Transverse colon (tissue), 4 donors: ENCODE measurements at regions not wholly inside any gene's neighbourhood (a gene's known extent, or its start where the extent isn't known, plus 50 kb on each side); places are given as distances from the start of the nearest gene placed in this dataset.

Source experiments
- CTCF ChIP-seq, 5 experiments: fragments of 200-600 bp in 3 of 5; fragments of 450-650 bp in 2 of 5; sonication (generic) in 3 of 5; IDR thresholded peaks; 1 replicate in 2 of 5; 2 replicates in 3 of 5; pipeline ENCODE4 v1.5.1; 2016 to 2017; ENCODE audit warnings: antibody characterized with exemption in 5 of 5, inconsistent platforms in 3 of 5, mild to moderate bottlenecking in 2 of 5, moderate library complexity in 1 of 5
- EP300 ChIP-seq: sonication (generic); formaldehyde crosslinking; IDR thresholded peaks from one replicate; pipeline ENCODE4 v1.6.1; 2017; ENCODE audit warnings: antibody characterized with exemption, low read depth
- POLR2A ChIP-seq: fragments of 450-650 bp; IDR thresholded peaks from one replicate; pipeline ENCODE4 v1.6.1; 2016; ENCODE audit warnings: antibody characterized with exemption, mild to moderate bottlenecking, moderate library complexity
- POLR2AphosphoS5 ChIP-seq, 3 donors: sonication (generic); formaldehyde crosslinking; IDR thresholded peaks; one replicate each; pipeline ENCODE4 v1.6.1; 2016; ENCODE audit warnings: antibody characterized with exemption in 3 of 3

- TF ChIP-seq POLR2A (no peak), CTCF (IDR thresholded peaks at IDR 0.05) (no peak), EP300 (no peak), POLR2AphosphoS5 (IDR thresholded peaks at IDR 0.05) (no peak)
Measured at GRCh38 chr1:8194481-8195227, 123.3 kb upstream of the SLC45A1 start.
